DOHH2 (cell line): ENCODE measurements at regions not wholly inside any gene's neighbourhood (a gene's known extent, or its start where the extent isn't known, plus 50 kb on each side); places are given as distances from the start of the nearest gene placed in this dataset.

Source experiments
- EZH2phosphoT487 ChIP-seq: fragments of 200-600 bp; sonication (generic); IDR thresholded peaks from 2 replicates; pipeline ENCODE4 v1.6.1; 2017; ENCODE audit warnings: borderline replicate concordance, mild to moderate bottlenecking, antibody characterized with exemption, low read length, moderate library complexity, mixed read lengths
- TF ChIP-seq, protein P1 (sequence below): fragments of 200-600 bp; sonication (generic); IDR thresholded peaks from one replicate; pipeline ENCODE4 v1.5.1; 2014; ENCODE audit warnings: antibody characterized with exemption, mild to moderate bottlenecking, low read depth, low read length; ENCODE audit not compliant: poor library complexity, severe bottlenecking

DNA sequence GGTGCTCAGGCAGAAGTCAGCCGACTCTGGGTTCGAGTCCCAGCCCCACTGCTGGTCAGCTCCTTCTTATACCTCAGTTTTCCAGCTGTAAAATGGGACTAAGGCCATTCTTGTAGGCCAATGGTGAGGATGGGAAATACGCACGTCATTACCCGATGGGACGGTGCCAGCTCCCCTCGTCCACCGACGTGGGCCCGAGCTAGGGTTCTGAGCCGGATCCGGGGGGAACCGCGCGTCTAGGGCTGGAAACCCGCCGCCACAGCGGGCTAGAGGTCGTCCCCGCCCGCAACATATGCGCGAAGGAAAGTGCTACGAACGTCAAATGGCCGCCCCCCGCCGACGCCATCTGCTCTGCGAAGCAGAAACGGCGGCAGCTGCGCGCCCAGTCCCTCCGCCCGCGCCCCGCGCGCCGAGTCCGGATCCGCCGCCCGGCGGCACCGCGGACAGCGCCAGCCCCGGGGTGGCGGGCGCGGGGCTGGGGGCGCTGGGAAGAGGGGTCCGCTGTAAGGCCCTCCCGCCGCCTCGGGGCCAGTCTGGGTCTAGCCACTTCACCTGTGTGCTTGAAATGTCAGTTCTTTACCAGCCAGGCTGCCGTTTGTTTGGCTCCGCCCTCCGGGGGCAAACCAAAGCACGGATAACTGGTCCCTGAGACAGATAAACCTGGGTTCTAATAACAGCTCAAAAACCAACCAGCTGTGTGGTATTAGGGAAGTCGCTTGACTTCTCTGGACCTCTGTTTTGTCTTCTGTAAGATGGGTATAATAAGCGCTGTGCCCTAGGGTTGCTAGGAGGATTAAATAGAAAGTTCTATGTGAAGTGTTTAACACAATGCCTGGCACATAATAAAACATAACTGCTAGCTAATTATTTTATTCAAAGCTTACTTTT lies 103.5 kb upstream of the RCN1 start:
- TF ChIP-seq, protein P1, sequence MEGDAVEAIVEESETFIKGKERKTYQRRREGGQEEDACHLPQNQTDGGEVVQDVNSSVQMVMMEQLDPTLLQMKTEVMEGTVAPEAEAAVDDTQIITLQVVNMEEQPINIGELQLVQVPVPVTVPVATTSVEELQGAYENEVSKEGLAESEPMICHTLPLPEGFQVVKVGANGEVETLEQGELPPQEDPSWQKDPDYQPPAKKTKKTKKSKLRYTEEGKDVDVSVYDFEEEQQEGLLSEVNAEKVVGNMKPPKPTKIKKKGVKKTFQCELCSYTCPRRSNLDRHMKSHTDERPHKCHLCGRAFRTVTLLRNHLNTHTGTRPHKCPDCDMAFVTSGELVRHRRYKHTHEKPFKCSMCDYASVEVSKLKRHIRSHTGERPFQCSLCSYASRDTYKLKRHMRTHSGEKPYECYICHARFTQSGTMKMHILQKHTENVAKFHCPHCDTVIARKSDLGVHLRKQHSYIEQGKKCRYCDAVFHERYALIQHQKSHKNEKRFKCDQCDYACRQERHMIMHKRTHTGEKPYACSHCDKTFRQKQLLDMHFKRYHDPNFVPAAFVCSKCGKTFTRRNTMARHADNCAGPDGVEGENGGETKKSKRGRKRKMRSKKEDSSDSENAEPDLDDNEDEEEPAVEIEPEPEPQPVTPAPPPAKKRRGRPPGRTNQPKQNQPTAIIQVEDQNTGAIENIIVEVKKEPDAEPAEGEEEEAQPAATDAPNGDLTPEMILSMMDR = no peak
- no peak for TF ChIP-seq EZH2phosphoT487
